ENCODE measurements at regions not wholly inside any gene's neighbourhood (a gene's known extent, or its start where the extent isn't known, plus 50 kb on each side); places are given as distances from the start of the nearest gene placed in this dataset.

- H3K4me3 ChIP-seq (ENCODE audit: low read depth, low read length), result no peak overlapping the region
- no peak for TF ChIP-seq CTCF (conservative IDR thresholded peaks at IDR 0.05; ENCODE audit: low read depth, low read length)
- DNase-seq (ENCODE audit: low read depth), result no peak
Measured at GRCh38 chr12:34397591-34398365, 375.5 kb downstream of the ALG10 start.

- H3K4me3 ChIP-seq (ENCODE audit: low read depth, low read length), result no peak overlapping the region
- no peak for DNase-seq (ENCODE audit: low read depth)
- TF ChIP-seq CTCF (conservative IDR thresholded peaks at IDR 0.05; ENCODE audit: low read depth, low read length), result no peak
Measured at GRCh38 chr12:34398366-34398705, 376.0 kb downstream of the ALG10 start.

- H3K4me3 ChIP-seq (ENCODE audit: low read depth, low read length), result no peak overlapping the region
- DNase-seq (ENCODE audit: low read depth), result no peak
- no peak for TF ChIP-seq CTCF (conservative IDR thresholded peaks at IDR 0.05; ENCODE audit: low read depth, low read length)
Measured at GRCh38 chr12:34398706-34399630, 376.7 kb downstream of the ALG10 start.

GRCh38 chr12:34399631-34400410, 377.5 kb downstream of the ALG10 start:
- TF ChIP-seq CTCF (conservative IDR thresholded peaks at IDR 0.05; ENCODE audit: low read depth, low read length), result no peak
- no peak overlapping the region for H3K4me3 ChIP-seq (ENCODE audit: low read depth, low read length)
- DNase-seq (ENCODE audit: low read depth), result no peak

GRCh38 chr12:34400411-34400881, 378.1 kb downstream of the ALG10 start:
- no peak for TF ChIP-seq CTCF (conservative IDR thresholded peaks at IDR 0.05; ENCODE audit: low read depth, low read length)
- DNase-seq (ENCODE audit: low read depth), result no peak
- H3K4me3 ChIP-seq (ENCODE audit: low read depth, low read length), result no peak overlapping the region

- DNase-seq (ENCODE audit: low read depth), result no peak
- H3K4me3 ChIP-seq (ENCODE audit: low read depth, low read length), result no peak overlapping the region
- no peak for TF ChIP-seq CTCF (conservative IDR thresholded peaks at IDR 0.05; ENCODE audit: low read depth, low read length)
Measured at GRCh38 chr12:34400986-34401658, 378.8 kb downstream of the ALG10 start.
